Cardiac septum (tissue), 1 donor: ENCODE measurements at regions not wholly inside any gene's neighbourhood (a gene's known extent, or its start where the extent isn't known, plus 50 kb on each side); places are given as distances from the start of the nearest gene placed in this dataset.
"Not testable (repeated sequence)": the region's sequence is repeated elsewhere in the genome, so short reads cannot be mapped to it uniquely, and the experiment has no call there.

Source experiments
- DNase-seq: peaks from one replicate; pipeline ENCODE4 v3.0.0-alpha.2; 2020; ENCODE audit warnings: low spot score
- intact Hi-C: fragments of 100-400 bp; cut with DNase I; formaldehyde crosslinking; loops from one replicate; pipeline ENCODE4 v1.14.0; 2022
- donor health status: DM: no; HTN: no; CAD: no.

- DNase-seq = no peak
- intact Hi-C loops = no loop called here
Measured at GRCh38 chr17:73827627-73828291, 183.5 kb upstream of the SDK2 start.

- DNase-seq = no peak
- intact Hi-C loops = no loop called here
Measured at GRCh38 chr17:73829676-73830280, 185.5 kb upstream of the SDK2 start.

- intact Hi-C loops = no loop called here
- no peak for DNase-seq
Measured at GRCh38 chr17:73831699-73832098, 187.5 kb upstream of the SDK2 start.

- intact Hi-C loops = no loop called here
- DNase-seq = no peak
Measured at GRCh38 chr17:73833775-73834488, 189.7 kb upstream of the SDK2 start.

GRCh38 chr17:73834684-73835343, 190.6 kb upstream of the SDK2 start:
- DNase-seq = no peak
- intact Hi-C loops = no loop called here

GRCh38 chr17:73835605-73836004, 191.4 kb upstream of the SDK2 start:
- intact Hi-C loops = no loop called here
- no peak for DNase-seq

GRCh38 chr17:73838815-73839214, 194.6 kb upstream of the SDK2 start:
- intact Hi-C loops = no loop called here
- DNase-seq = no peak

- intact Hi-C loops = loop anchor here (2.0 to 5.0 kb wide), 3 partner anchors 124 to 414 kb away; no protein-coding TSS in a partner anchor
- DNase-seq = no peak
Measured at GRCh38 chr17:73840829-73841228, 196.6 kb upstream of the SDK2 start.

- DNase-seq = no peak
- intact Hi-C loops = loop anchor here (2.0 to 5.0 kb wide), 3 partner anchors 124 to 414 kb away; no protein-coding TSS in a partner anchor
Measured at GRCh38 chr17:73841431-73842060, 197.3 kb upstream of the SDK2 start.

GRCh38 chr17:73847952-73848351, 203.7 kb upstream of the SDK2 start:
- intact Hi-C loops = no loop called here
- DNase-seq = no peak

GRCh38 chr17:73850426-73850825, 206.2 kb upstream of the SDK2 start:
- DNase-seq = no peak
- intact Hi-C loops = no loop called here

GRCh38 chr17:73851091-73851490, 206.8 kb upstream of the SDK2 start:
- no peak for DNase-seq
- intact Hi-C loops = no loop called here

- DNase-seq = no peak
- intact Hi-C loops = no loop called here
Measured at GRCh38 chr17:73851921-73852320, 207.7 kb upstream of the SDK2 start.

- intact Hi-C loops = no loop called here
Measured at GRCh38 chr17:73855720-73856333, 211.6 kb upstream of the SDK2 start.

GRCh38 chr17:73856556-73856955, 212.3 kb upstream of the SDK2 start:
- no peak for DNase-seq
- intact Hi-C loops = no loop called here

More at GRCh38 chr17:73855720-73856333, 211.6 kb upstream of the SDK2 start:
- DNase-seq = no peak

GRCh38 chr17:73859439-73860008, 215.3 kb upstream of the SDK2 start:
- DNase-seq, intact Hi-C loops: not testable (repeated sequence)

- intact Hi-C loops = no loop called here
- DNase-seq = no peak
Measured at GRCh38 chr17:73861543-73861942, 217.3 kb upstream of the SDK2 start.

- DNase-seq = no peak
- intact Hi-C loops = no loop called here
Measured at GRCh38 chr17:73863761-73864535, 219.7 kb upstream of the SDK2 start.
